Brain microvascular endothelial cell (primary cell): ENCODE measurements at regions not wholly inside any gene's neighbourhood (a gene's known extent, or its start where the extent isn't known, plus 50 kb on each side); places are given as distances from the start of the nearest gene placed in this dataset.
A peak's percentile ranks its signal among the peaks of the same experiment; 100 is the strongest.

Source experiments
- DNase-seq: peaks from one replicate; pipeline ENCODE4 v3.0.0-alpha.2; 2020
- H3K27ac ChIP-seq: fragments of 250-450 bp; sonication (Bioruptor Pico); 2 replicates; pipeline ENCODE4 v1.5.1; 2020; ENCODE audit warnings: mild to moderate bottlenecking, moderate library complexity
- H3K27me3 ChIP-seq: fragments of 250-450 bp; sonication (Bioruptor Pico); replicated peaks from 2 replicates; pipeline ENCODE4 v1.5.1; 2020; ENCODE audit warnings: mild to moderate bottlenecking
- H3K36me3 ChIP-seq: fragments of 250-450 bp; sonication (Bioruptor Pico); replicated peaks from 2 replicates; pipeline ENCODE4 v1.5.1; 2020; ENCODE audit warnings: mild to moderate bottlenecking
- H3K4me3 ChIP-seq: 2 replicates; pipeline ENCODE4 v1.5.1; 2011; ENCODE audit warnings: low read depth, mild to moderate bottlenecking, control low read depth, low read length, moderate library complexity
- CTCF ChIP-seq: IDR thresholded peaks from 2 replicates; pipeline ENCODE4 v1.5.1; 2011; ENCODE audit warnings: low read depth, mild to moderate bottlenecking, moderate library complexity, low read length, control low read depth, inconsistent platforms; ENCODE audit errors: missing control alignments
- in situ Hi-C: cut with HindIII; loops from 2 replicates; pipeline ENCODE4 v1.10.0; 2017; ENCODE audit warnings: low sequenced_read_pairs, low pct_ligation_motif_present

DNA sequence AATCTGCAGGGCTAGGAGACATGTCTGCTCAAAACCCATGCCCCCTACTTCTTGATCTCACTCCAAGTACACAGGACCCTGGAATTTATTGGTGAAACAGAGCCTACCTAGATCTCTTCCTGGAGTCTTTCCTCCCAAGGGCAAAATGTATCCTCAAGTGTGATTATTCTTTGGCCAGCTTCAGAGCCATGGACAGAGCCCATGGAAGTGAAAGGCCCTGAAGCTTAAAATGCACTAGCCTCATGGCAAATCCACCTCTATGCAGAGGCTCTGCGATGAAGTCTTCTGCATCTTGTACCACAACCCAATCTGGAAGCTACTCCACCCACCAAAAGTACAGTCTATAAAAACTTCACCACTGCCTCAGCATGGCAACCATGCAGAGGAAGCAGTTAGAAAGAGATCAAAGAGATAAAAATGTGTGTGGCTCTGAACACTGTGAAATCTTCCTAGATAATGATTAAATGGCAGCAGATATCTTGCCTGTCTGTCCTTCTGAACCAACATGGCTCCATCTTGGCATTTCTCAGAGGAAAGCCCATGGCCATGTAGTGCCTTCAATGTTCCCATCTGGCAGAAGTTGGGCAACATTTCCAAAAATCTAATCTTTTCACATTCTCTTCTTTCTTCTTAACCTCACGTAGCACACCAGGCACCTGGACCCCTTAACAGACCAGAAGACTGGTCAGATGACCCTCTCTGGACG is 142.9 kb upstream of the KLF7 start:
- Histone ChIP-seq H3K36me3 (no peaks in the 10 kb centered on the region), H3K4me3 (no peak overlapping the region), H3K27ac (no peak overlapping the region), H3K27me3 (no peaks in the 10 kb centered on the region)
- no peak for DNase-seq
- TF ChIP-seq CTCF = no peak
- in situ Hi-C loops = no loop called here

DNA sequence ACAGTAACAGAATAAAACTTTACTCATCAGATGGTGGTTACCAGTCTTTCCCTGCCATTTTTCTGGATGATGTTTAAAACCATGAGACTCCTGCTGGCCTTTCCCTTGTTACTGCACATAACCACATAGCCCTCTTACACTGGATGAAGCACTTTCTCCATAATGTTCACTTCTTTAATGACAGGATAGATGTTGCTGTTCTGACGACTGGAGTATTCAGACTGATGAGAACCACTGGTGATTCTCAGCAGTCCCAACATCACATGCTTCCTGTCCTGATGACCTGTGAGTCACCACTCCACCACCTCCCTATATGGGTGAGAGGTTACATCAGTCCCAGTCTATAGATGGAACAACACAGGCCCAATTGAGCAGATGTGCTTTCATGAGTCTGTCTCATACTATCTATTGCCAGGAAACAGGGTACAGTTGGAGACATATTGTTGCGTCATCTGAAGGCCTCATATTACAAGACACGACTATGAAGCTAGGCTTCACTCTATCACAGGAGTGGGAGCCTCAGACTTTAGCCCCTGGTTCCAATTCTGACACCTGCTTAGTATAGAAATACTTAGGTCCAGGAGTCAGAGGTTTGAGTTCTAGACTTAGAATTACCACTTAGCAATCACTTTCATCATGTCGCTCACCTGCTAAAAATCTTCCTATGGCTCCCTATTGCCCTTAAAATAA is 145.7 kb upstream of the KLF7 start:
- Histone ChIP-seq H3K36me3 (no peaks in the 10 kb centered on the region), H3K27me3 (no peaks in the 10 kb centered on the region), H3K27ac (peak overlapping the region; percentile 89), H3K4me3 (no peak overlapping the region)
- peak; percentile 99 for DNase-seq
- TF ChIP-seq CTCF = peak; percentile 69
- in situ Hi-C loops = no loop called here

DNA sequence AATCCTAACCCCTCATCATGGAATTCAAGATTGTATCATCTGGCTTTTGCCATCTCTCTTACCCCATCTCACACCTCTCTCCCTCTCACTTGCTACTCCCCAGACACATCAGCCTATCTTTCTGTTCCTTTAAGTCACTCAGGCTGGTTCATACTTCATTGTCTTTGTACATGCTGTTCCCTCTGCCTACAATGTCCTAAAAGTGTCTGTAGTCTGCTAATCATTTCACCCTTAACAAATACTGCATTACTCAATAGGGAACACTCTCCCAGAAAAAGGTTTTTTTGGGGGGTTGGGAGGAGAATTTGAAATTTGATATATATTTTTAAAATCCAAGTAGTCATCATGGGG is 146.2 kb upstream of the KLF7 start:
- Histone ChIP-seq H3K27ac (peak overlapping the region; percentile 89), H3K27me3 (no peaks in the 10 kb centered on the region), H3K4me3 (no peak overlapping the region), H3K36me3 (no peaks in the 10 kb centered on the region)
- in situ Hi-C loops = no loop called here
- DNase-seq = no peak
- no peak for TF ChIP-seq CTCF

DNA sequence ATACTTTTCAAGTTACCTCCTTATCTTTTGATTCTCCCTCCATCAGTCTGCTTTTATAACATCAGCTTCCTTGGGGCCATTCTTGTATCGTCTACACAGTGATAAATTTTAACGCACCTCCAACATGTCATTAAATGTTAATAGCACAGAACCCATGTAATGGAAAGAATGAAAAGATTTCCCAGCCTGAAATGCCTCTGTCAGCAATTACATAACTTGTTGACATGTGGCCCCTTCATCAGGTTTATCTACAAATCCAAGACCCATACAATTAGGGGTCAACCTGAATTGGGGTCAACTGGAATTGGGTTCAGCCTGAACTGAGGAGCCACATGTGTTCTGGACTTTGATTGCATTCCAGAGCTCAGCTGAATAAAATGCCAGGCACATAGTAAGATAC is 148.2 kb upstream of the KLF7 start:
- TF ChIP-seq CTCF = no peak
- Histone ChIP-seq H3K36me3 (no peaks in the 10 kb centered on the region), H3K27ac (no peak overlapping the region), H3K27me3 (no peaks in the 10 kb centered on the region), H3K4me3 (no peak overlapping the region)
- DNase-seq = no peak
- in situ Hi-C loops = no loop called here

DNA sequence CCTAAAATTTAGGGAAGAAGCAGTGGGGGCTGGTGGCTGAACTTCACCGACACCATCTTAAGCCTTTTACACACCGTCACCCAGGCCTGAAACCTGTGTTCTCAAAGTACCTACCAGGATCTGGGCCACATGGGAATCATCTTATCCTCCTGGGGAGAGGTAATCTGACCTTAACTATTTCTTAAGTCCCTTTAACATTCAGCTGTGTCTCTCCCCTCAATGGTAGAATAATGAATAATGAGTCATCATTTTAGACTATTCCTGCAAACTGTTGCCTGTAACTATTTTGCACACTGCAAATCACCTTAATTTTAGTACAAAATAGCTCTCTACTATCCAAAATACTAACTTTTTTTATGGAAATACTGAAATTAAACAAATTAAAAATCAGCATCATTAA is 149.4 kb upstream of the KLF7 start:
- in situ Hi-C loops = no loop called here
- no peak for DNase-seq
- no peak for TF ChIP-seq CTCF
- Histone ChIP-seq H3K36me3 (no peaks in the 10 kb centered on the region), H3K27me3 (no peaks in the 10 kb centered on the region), H3K27ac (no peak overlapping the region), H3K4me3 (no peak overlapping the region)
